SK-N-MC (cell line): ENCODE measurements at regions not wholly inside any gene's neighbourhood (a gene's known extent, or its start where the extent isn't known, plus 50 kb on each side); places are given as distances from the start of the nearest gene placed in this dataset.

Experiments used
- EZH2 ChIP-seq: fragments of 200-600 bp; sonication (generic); IDR thresholded peaks from one replicate; pipeline ENCODE4 v1.6.1; 2017; ENCODE audit warnings: antibody characterized with exemption
- POLR2AphosphoS5 ChIP-seq: IDR thresholded peaks from 2 replicates; pipeline ENCODE4 v1.6.1; 2012; ENCODE audit warnings: mild to moderate bottlenecking, low read depth, low read length, borderline replicate concordance

- no peak for TF ChIP-seq POLR2AphosphoS5
- no peak for TF ChIP-seq EZH2
Observed at GRCh38 chr1:112767646-112768045, 52.5 kb upstream of the PPM1J start.
